Colonic mucosa (tissue), 4 donors: ENCODE measurements at regions not wholly inside any gene's neighbourhood (a gene's known extent, or its start where the extent isn't known, plus 50 kb on each side); places are given as distances from the start of the nearest gene placed in this dataset.

Source experiments
- DNase-seq: peaks from one replicate; pipeline ENCODE4 v3.0.0-alpha.2; 2020
- H3K27ac ChIP-seq: fragments of 200-600 bp; one replicate; pipeline ENCODE4 v1.8.0; 2021
- H3K27me3 ChIP-seq: fragments of 200-600 bp; one replicate; pipeline ENCODE4 v1.8.0; 2021
- H3K36me3 ChIP-seq: fragments of 200-600 bp; one replicate; pipeline ENCODE4 v1.8.0; 2021
- H3K4me1 ChIP-seq: fragments of 200-600 bp; one replicate; pipeline ENCODE4 v1.8.0; 2021; ENCODE audit warnings: mild to moderate bottlenecking
- H3K4me3 ChIP-seq: fragments of 200-600 bp; one replicate; pipeline ENCODE4 v1.8.0; 2021
- H3K9ac ChIP-seq, 2 donors: one replicate each; pipeline ENCODE4 v1.7.0; 2013; ENCODE audit warnings: control low read depth in 2 of 2, low read depth in 2 of 2, low read length in 2 of 2
- H3K9me3 ChIP-seq: fragments of 200-600 bp; one replicate; pipeline ENCODE4 v1.8.0; 2021
- CTCF ChIP-seq: fragments of 200-600 bp; IDR thresholded peaks from one replicate; pipeline ENCODE4 v1.8.0; 2022; ENCODE audit warnings: antibody characterized with exemption, mild to moderate bottlenecking
- intact Hi-C: fragments of 100-400 bp; cut with DNase I; formaldehyde crosslinking; loops from one replicate; pipeline ENCODE4 v1.14.1; 2022
- donor health status: healthy.
- donor health status: DM: no; HTN: no; CAD: no.
- donor health status: DM: no; HTN: no; CAD: no.

- TF ChIP-seq CTCF: no peak
- no peak for DNase-seq
- no peaks in the 10 kb centered on the region for H3K36me3 ChIP-seq
- H3K27me3 ChIP-seq: no peaks in the 10 kb centered on the region
- no peak overlapping the region for H3K9ac ChIP-seq
- no peak overlapping the region for H3K4me3 ChIP-seq
- peak overlapping the region; percentile 86 for H3K27ac ChIP-seq
- intact Hi-C loops: no loop called here
- H3K9me3 ChIP-seq: no peaks in the 10 kb centered on the region
- peaks cover 4% of the 10 kb centered on the region for H3K4me1 ChIP-seq
Observed at GRCh38 chr20:51137461-51137860, 114.6 kb upstream of the KCNG1 start.

- H3K27ac ChIP-seq: peak overlapping the region; percentile 86
- TF ChIP-seq CTCF: no peak
- no peak overlapping the region for H3K4me3 ChIP-seq
Observed at GRCh38 chr20:51135926-51136715, 113.2 kb upstream of the KCNG1 start.

GRCh38 chr20:51134405-51134804 lies 111.5 kb upstream of the KCNG1 start:
- H3K4me1 ChIP-seq: peaks cover 10% of the 10 kb centered on the region
- no peak for TF ChIP-seq CTCF
- no peak overlapping the region for H3K9ac ChIP-seq
- peak overlapping the region; percentile 86 for H3K27ac ChIP-seq
- H3K9me3 ChIP-seq: no peaks in the 10 kb centered on the region
- no peaks in the 10 kb centered on the region for H3K36me3 ChIP-seq
- H3K27me3 ChIP-seq: no peaks in the 10 kb centered on the region
- DNase-seq: peak; percentile 42
- no peak overlapping the region for H3K4me3 ChIP-seq
- intact Hi-C loops: no loop called here

More at GRCh38 chr20:51135926-51136715, 113.2 kb upstream of the KCNG1 start:
- Histone ChIP-seq H3K36me3 (no peaks in the 10 kb centered on the region), H3K4me1 (peaks cover 10% of the 10 kb centered on the region), H3K9ac (peak overlapping the region in 1 of 2 donors; percentile 2), H3K27me3 (no peaks in the 10 kb centered on the region), H3K9me3 (no peaks in the 10 kb centered on the region)
- DNase-seq: peak; percentile 71
- intact Hi-C loops: no loop called here

- DNase-seq: peak; percentile 79
Observed at GRCh38 chr20:51132279-51132678, 109.4 kb upstream of the KCNG1 start.

GRCh38 chr20:51131811-51132210 lies 108.9 kb upstream of the KCNG1 start:
- no peak overlapping the region for H3K4me3 ChIP-seq
- H3K9ac ChIP-seq: no peak overlapping the region
- no peak for TF ChIP-seq CTCF
- no peak overlapping the region for H3K27ac ChIP-seq
- H3K4me1 ChIP-seq: peaks cover 10% of the 10 kb centered on the region
- intact Hi-C loops: no loop called here
- H3K36me3 ChIP-seq: no peaks in the 10 kb centered on the region
- H3K9me3 ChIP-seq: no peaks in the 10 kb centered on the region
- H3K27me3 ChIP-seq: no peaks in the 10 kb centered on the region
- peak; percentile 14 for DNase-seq

More at GRCh38 chr20:51132279-51132678, 109.4 kb upstream of the KCNG1 start:
- Histone ChIP-seq H3K9me3 (no peaks in the 10 kb centered on the region), H3K27ac (peak overlapping the region; percentile 57), H3K4me3 (no peak overlapping the region), H3K9ac (peak overlapping the region in 1 of 2 donors; percentile 61), H3K4me1 (peaks cover 10% of the 10 kb centered on the region), H3K27me3 (no peaks in the 10 kb centered on the region), H3K36me3 (no peaks in the 10 kb centered on the region)
- TF ChIP-seq CTCF: no peak
- intact Hi-C loops: no loop called here
